ENCODE measurements at regions not wholly inside any gene's neighbourhood (a gene's known extent, or its start where the extent isn't known, plus 50 kb on each side); places are given as distances from the start of the nearest gene placed in this dataset.

DNA sequence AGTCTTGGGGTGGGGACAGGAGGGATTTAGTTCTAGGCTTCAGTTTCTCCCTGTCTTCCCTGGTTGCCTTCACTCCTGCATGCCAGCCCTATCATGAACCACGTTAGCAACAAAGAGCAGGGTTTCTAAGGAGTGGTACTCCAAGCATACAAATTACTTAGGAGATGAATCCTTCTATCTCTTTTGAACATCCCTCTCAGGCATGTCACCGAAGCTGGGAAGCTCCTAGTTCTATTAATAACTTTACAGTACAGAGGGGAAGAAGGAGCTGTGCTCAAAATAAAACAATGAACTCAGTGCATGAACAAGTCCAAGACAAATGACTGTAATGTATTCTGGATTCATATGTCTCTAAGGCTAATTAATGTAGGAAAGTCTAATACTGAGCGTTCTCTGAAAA lies 450.6 kb upstream of the RASGEF1B start:
- no peak for FAIRE-seq

DNA sequence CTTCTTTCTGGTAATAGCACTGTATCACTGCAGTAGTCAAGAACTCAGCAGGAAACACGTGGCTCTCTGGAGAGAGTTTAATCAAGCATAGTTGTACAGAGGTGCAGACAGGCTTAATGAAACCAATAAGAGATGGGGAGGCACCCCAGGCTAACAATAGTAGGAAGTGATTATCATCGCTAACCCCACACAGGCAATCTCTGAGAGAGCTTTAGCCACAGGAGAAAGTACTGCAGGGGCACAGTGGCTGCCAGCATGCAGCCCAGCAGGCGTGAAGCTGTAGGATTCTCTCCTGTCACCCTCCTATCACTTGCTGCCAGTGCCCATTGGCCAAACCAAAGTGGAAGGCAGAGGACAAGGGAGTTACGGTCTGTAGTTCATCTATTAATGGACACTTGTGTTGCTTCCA lies 450.0 kb upstream of the RASGEF1B start:
- no peak for FAIRE-seq

DNA sequence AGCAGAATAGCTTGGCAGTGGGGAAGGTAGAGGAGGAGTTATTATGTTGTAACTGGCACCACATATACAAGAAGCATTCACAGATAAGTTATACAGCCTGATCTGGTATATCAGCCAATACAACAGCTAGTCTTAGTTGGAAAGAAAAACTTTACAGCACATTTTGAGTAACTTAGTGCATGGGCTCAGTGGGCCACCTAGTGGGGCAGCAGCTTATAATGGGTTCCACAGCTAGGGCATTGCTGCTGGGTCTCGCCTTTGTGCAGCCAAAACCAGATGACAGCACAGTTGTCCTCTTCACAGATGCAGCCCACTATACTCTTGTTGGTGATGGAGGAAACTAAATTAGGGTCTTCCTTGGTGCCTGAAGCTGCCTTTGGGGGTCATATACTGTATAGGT lies 448.1 kb upstream of the RASGEF1B start:
- no peak for FAIRE-seq

DNA sequence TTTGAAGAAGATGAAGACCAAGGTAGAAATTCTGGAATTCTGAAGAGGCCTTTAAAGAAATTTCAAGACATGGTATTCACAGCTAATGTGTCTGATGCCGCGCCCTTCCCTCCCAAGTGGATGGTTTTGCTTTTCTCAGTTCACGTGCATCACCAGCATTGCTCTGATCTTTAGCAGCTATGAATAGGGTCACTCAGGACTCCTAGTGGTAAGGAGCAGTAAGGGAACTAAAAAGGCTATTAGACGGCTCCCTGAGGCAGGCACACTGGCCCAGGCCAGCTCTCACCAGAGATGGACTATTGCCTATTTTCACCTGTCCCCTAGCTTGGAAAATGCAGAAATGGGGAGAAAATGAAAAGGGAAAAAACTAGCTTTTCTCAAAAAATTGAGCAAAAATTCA lies 447.5 kb upstream of the RASGEF1B start:
- FAIRE-seq: no peak

DNA sequence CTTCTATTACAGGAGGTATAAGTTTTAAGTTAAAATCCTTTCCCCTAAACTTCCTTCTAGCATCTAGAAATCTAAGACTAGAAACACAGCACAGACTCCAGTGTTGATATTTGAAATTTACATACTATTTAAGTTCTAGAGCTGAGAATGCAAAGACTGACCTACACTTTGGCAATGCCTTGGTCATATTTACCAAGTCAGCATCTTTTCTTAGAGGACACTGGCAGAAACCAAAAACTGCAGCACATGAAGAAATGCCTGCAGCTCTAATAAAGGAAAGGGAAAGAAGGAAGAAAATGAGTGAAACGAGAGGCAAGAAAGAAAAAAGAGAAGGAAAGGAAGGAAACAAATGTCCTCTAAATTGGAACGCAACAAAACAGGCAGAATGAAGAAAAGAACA lies 443.7 kb upstream of the RASGEF1B start:
- FAIRE-seq: no peak

DNA sequence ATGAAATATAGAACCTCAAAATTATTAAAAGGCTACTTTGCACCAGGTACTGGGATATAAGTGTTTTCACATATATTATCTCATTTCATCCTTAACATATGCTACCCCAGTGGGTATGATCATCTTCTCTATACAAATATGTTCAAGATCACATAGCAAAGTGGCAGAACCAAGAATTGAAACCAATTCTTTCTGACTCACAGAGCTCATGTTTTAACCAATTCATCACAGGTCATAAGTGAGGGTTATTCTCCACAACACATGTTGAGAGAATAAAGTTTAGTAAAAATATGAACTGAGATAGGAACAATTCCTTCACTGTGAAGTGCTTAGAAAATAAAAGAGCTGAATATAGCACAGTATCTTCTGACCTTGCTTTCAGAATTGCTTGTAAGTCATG lies 442.9 kb upstream of the RASGEF1B start:
- FAIRE-seq: no peak

DNA sequence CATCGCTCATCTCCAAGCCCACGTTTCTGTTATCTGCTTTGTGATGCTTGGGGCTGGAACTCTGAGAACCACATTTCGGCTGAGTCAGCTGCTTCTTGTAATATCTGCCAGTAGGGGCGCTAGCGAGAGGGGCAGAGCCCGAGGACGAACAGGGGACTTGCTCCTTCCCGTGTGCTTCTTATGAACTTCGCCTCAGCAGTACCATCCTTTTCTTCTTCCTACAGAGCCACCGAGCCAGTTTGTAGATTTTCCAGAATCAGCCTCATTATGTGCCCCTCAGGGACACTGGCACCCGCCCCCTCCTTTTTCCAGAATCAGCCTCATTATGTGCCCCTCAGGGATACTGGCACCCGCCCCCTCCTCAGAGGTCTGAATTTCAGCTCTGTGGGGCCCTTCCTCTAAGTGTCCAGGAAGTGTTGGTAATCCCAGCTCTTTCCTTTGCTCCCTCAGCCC lies 441.7 kb upstream of the RASGEF1B start:
- FAIRE-seq: no peak

DNA sequence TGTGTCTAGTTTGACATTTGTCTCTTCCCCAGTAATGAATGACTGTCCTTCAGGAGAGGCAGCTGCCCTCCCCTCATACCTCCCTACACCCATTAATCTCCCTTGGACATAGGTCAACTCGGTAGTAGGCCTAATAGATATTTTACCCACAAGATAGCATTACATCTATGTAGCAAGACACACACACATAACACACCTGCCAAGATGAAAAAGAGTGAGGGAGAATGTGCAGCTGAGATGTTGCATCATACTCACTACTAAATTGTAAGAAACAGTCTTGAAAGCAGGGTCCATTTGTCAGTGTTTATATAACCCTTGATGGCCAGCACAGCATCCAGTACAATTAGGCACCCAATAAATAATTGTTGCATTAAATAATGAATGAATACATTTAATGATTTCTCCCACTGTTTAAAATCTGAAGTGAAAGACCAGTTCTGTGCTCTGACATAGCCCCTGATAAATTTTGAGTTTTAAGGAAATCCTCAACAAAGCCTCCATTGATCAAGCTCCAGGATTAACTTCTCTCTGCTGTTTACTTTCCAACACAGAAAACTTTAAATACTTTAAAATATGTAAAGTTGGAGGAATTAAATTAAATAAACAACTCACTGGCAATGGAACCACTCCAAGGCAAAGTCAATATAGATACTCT lies 440.8 kb upstream of the RASGEF1B start:
- FAIRE-seq: no peak

DNA sequence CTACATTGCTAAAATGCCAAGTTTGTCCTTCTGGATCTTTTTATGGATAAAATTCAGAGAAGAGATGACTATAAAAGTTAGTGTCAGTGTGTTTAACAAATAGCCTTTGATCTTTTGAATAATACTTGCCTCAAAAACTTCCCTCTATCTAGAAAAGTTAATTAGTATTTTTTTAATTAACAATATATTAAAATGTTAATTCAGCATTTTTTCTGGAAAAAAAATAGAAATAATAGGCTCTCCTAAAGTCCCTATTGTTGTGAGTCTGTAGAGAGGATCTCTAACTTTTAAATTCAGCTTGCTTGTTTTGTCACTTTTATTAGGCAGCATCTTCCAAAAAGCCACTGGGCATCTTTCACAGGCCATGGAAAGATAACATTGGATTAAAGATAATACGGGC lies 435.2 kb upstream of the RASGEF1B start:
- FAIRE-seq: no peak

DNA sequence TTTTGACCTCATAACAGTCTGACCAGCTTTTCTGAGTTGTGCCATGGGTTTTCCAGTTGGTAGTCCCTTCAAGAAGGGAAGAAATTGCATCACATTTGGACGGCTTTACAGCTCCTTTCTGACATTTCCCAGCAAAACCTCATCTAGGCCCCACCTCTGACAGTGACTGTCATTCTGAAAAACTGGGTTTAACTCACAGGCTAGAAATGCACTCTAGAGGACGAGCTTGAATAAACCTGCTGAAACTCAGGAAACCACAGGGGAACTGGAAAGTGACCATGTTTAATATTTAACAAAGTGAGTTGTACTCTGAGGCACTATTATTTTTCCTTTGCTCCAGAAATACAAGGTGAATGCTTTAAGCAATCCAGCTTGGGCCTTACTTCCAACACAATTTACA lies 434.3 kb upstream of the RASGEF1B start:
- no peak for FAIRE-seq

DNA sequence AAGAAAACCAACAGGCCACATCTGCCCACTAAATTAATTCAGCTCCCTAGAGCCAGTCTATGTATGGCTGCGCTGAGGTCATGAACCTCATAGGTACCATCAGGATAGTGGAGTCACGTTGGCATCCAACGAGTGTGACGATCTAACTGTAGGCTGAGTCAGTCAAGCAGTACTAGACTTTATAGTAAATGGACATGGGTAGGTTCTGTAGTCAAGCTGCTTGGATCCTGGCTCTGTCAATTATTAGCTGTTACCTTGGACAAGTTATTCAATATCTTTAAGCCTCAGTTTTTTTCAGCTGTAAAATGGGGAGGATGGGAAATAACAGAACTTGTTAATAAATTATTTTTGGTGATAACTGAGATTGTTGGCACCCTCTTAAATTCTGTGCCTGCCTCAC lies 432.4 kb upstream of the RASGEF1B start:
- no peak for FAIRE-seq

DNA sequence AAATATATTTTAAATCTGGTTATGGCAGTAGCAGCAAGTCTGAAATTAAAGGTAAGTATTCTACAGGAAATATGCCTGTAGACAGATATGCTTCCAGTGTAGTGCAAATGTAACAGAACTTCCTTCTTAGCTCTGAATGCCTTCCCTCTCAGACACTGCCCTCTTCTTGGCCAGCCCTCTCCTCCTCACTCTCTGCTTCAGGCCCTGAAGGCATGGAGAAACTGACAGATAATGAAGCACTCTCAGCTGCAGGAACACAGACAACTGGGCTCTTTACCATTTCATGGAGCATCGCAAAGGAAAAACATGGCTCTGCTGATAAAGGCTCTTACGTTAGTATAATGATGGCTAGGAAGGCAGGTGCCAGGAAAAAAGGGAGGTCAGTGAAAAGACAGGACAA lies 431.5 kb upstream of the RASGEF1B start:
- no peak for FAIRE-seq

DNA sequence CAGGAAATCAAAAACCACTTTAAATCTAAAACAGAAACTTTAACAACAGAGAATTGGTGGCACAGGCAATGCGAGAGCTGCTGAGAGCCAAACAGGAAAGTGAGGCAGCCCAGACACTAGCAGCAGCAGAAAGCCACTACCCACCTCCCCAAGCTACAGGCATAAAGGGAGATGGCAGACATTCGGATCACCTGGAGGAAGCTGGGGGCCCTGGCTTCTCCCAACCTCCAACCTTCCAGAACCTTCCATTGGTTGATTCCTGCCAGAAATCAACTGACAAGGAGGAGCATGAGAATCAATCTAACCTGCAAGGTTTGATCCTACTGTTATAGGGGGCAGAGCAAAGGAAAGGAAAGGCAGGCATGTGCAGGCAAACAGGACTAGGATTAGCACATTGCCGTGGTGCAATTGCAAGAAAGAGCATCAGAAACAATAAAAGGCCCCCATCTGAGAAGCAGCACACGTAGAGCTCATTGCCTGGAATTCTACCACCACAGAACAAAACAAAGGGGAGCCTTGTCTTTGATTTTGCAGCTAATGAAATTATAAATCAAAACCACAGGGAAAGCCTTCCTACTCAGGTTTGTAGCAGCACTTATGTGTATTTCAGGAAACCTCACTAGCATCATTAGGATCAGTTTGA lies 427.3 kb upstream of the RASGEF1B start:
- no peak for FAIRE-seq

DNA sequence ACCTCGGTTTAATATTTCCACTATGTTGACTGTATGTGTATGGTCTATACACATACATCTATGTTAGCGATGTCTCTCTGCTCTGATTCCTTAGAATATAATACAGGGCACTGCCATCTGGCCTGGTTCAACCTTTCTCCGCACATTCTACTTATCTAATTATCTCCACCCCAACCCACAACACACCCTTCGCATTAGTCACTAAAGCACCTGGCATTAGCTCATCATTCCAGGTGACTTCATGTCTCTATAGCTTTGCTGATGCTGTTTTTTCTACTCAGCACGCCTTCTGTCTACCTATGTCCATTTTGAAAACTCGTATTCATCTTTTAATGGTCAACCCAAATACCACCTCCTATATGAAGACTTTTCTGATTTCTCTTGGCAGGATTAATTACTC lies 425.2 kb upstream of the RASGEF1B start:
- FAIRE-seq: no peak

DNA sequence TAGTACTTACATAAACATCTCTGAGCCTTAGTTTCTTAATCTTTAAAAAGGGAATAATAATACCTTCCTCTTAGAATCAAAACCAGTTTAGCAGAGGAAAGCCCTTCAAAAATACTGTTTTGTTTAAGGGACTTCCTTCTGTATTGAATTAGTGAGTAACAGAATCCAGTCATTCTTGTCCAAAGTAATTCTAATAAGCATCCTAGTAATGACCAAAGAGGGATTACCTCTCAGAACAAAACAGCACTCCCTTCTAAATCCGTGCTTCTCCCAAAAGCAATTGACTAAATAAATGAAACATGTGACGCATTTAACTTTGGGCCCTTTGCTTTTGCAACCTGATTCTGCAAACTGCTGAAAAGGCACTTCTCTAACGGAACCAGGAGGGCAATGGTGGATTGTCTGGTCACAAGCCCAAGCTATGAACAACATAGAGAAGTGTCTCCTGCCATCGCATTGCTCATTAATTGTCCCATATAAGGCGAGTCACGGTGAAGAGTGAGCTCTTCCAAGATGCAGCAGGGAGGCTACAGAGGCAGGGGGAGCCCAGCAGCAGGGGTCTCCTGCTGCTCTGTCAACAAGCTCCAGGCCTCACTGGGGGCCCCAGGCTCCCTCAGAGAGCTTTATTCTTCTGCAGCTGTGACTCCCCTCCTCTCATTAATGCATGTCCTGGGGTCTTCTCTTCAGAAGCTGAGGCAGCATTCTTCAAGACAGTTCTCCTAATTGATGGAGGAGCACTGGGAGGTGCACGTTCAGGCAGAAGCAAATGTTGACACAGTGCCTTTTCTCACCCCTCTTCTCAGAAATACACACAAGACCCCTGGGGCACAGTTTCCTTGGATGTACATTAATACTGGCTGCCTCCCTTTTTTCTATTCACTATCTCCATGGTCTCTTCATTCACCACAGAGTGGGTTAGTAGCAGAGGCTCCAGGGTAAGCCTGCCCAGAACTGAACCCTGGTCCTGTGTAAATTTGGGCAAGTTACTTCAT lies 419.6 kb upstream of the RASGEF1B start:
- no peak for FAIRE-seq

DNA sequence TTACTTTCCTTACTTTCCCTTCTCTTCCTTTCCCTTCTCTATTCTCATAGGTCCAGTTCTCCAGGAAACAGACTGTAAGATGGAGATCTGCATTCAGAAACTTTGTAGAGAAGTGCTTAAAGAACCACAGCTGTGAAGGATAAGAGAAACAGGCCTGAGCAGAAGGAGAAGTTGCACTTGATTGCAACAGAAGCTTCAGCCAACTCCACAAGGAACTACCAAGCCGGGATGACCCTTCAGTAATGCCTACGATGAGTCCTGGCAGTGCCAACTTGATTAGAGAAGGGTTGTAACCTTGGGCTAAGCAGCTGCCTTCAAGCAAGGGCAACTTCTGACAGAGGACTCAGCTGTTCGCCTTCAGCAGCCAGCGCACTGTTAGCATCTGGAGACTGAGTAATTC lies 413.3 kb upstream of the RASGEF1B start:
- no peak for FAIRE-seq

DNA sequence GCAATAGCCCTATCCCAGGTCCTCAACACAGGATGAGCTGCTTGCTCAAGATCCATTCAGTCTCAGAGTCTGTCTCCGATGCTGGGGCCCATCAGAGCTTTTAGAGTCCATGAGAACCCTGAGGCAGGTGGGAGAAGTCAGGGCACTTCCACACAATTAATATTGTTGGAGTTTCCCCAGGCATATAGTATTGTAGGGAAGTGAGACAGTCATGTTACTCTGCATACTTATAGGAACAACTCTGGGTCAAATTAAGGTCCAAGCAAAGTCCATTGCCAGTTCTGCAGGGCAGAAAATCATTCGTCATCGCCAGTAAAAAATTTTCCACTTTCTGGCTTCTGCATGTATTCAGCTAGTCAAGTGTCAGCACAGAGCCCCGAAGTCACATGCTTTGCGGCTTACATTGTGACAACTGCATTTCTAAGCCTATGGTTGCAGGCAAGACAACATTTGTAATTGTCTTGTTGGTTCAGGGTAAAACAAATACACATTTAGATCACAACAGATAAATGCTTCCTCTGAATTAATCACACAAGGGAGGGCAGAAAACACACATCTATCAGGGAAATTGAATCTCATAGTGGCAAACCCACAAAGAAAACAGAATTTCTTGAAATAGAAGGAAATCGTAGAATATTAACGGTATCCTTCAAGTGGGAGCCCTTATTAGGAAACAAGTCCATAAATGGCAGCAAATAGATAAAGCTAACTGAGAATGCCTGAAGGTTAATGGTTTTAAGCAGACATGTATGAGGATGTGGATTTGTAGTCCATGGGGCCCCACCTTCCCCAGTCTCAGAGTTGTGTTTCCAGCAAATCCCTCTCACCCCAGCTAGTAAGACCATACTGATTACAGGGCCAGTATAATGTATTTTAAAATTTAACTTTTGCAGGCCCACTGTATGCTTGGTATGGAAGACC lies 412.1 kb upstream of the RASGEF1B start:
- FAIRE-seq: no peak

DNA sequence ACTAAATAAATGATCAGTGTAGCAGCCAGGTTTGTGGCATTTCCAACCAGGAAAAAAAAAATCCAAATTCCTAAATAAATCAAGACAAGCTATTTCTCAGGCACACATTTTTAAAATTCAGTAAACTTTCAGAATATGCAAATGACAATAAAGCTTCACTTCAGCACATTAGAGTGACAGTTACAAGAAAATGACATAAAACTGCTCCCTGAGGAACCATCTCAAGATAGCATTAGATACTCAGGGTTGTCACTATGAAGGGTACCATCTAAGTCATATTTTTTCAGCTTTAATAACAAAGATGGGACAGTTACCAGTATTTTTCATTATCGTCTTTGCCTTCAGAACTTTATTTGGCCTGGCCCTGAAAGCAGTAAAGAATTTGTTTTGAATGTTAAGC lies 411.3 kb upstream of the RASGEF1B start:
- FAIRE-seq: no peak

DNA sequence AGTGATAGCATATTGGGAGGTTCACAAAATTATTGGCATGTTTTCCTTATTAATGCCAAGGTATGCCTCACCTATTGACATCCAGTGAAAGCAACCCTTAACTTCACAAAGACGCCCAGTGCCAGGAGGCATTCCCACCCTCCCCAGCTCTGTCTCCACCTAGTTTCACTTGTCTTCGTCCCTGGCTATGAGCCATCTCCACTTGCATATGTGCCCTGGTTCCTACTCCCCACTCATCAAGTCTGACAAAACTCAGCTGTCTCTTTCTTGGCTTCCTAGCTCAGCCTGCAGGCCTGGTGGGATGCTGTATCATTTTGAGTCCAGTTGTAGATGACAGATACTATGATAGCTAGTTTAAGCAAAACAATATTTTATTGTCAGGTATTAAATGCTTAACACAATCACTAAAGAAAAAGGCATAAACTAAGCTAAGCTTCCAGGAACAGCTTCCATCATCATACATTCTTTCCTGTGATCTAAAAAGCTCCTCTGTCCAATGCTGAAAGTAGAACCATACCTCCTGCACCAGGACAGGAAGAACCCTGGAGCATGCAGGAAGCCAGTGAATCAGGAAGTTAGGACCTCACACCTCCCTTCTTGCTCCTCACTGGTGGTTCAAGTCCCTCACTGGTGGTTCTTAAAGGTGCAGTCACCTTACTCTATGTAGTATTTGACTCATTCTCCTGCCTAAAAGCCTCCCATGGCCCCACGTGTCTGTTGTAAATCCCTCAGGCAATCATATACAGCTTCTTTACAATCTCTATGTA lies 410.3 kb upstream of the RASGEF1B start:
- no peak for FAIRE-seq

DNA sequence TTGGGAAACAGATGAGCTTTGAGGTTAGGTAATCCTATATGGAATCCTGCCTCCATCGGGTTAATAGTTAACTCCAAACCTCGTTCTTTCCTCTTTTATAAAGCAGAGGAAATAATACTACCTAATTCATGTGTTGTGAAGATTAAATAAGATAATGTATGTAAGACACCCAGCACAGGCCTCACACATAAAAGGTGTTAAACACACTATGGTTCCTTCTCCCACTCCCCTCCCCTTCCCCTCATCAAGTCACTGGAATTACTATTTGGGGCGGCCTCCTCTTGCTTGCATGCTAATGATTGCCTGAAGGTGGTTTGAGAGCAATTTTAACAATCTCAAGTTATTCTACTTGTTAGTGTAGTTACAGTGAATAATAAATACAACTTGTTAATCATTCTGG lies 404.4 kb upstream of the RASGEF1B start:
- FAIRE-seq: no peak

DNA sequence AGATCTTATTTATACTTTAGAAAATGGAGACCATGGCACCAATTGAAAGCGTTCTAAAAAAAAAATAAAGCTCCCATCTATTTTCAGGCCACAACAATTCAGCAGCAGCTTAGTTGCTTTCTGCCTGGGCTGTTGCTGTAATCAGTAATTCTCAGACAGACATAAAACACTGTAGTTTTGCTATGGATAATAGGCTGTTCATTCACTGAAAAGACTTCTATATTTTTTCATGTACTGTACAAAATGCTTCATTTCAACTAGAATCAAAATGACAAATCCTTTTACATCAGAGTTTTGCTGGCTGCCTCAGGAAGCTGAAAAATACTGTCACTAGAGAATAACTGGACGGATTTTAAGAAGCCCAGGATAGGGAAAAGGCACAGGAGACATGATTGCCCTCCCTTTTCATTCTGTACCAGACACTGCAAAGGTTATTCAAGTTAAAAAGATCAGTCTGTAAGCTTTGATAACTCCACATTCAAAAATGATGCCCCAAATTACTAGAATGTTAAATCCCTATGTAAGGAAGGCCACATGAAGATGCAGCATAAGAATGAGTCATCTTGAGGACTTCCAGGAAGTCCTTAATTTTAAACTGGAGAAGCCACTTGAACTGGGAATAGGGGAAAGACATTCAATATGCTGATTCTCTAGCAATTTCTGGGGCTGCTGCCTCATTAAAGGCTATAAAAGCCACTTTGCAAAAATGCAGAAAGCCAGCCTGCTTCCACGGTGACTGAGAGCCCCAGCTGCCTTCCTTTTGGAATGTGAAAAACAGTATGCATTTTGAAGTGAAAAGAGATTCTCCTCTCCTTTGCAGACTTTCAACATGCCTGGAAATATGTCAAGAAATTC lies 403.2 kb upstream of the RASGEF1B start:
- no peak for FAIRE-seq

All from endometrium (tissue), 2 donors.